Fibroblast of pulmonary artery (primary cell): ENCODE measurements at regions not wholly inside any gene's neighbourhood (a gene's known extent, or its start where the extent isn't known, plus 50 kb on each side); places are given as distances from the start of the nearest gene placed in this dataset.

ENCODE experiments used
- DNase-seq: peaks from one replicate; pipeline ENCODE4 v3.0.0-alpha.2; 2010; ENCODE audit warnings: low read depth
- H3K4me3 ChIP-seq: replicated peaks from 2 replicates; pipeline ENCODE4 v1.5.1; 2011; ENCODE audit warnings: low read depth, mild to moderate bottlenecking, control low read depth, low read length, moderate library complexity
- TF ChIP-seq, protein P1 (sequence below): IDR thresholded peaks from 2 replicates; pipeline ENCODE4 v1.5.1; 2011; ENCODE audit warnings: mild to moderate bottlenecking, control low read depth, low read length, inconsistent platforms; ENCODE audit errors: missing control alignments

GRCh38 chr16:72711823-72712222 lies 336.1 kb downstream of the ZFHX3 start:
- no peak for DNase-seq
- no peak overlapping the region for H3K4me3 ChIP-seq
- TF ChIP-seq, protein P1, sequence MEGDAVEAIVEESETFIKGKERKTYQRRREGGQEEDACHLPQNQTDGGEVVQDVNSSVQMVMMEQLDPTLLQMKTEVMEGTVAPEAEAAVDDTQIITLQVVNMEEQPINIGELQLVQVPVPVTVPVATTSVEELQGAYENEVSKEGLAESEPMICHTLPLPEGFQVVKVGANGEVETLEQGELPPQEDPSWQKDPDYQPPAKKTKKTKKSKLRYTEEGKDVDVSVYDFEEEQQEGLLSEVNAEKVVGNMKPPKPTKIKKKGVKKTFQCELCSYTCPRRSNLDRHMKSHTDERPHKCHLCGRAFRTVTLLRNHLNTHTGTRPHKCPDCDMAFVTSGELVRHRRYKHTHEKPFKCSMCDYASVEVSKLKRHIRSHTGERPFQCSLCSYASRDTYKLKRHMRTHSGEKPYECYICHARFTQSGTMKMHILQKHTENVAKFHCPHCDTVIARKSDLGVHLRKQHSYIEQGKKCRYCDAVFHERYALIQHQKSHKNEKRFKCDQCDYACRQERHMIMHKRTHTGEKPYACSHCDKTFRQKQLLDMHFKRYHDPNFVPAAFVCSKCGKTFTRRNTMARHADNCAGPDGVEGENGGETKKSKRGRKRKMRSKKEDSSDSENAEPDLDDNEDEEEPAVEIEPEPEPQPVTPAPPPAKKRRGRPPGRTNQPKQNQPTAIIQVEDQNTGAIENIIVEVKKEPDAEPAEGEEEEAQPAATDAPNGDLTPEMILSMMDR: no peak

- no peak for DNase-seq
- H3K4me3 ChIP-seq: no peak overlapping the region
- TF ChIP-seq, protein P1: no peak
Observed at GRCh38 chr16:72705801-72706200, 342.1 kb downstream of the ZFHX3 start.

DNA sequence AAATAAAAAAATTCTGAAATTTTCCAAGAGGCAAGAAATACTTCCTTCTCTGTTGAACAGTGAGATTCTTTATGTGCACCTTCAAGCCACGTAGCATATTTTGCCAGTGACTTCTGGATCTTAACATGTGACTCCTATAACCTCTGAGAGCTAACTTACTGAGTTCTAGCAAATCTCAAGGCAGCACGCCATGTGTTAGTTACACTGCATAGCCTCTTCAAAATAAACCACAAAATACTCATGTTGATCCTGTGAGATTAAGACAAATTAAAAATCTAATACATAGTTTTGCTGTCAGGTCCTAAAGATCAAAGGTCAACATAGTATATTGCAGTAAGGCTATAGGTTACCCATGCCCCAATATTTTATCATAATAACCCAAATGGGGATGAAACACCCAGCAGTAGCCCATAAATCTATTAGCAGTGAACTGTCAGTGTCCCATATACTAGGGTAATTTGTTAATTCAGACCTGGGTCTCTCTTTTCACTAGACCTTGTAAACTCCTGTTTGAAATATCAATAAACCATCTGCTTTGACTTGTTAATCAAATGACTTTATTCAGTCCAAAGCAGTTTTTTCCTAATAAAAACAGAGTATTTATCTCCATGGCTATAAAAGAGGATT lies 343.1 kb downstream of the ZFHX3 start:
- no peak for DNase-seq
- TF ChIP-seq, protein P1: no peak
- H3K4me3 ChIP-seq: no peak overlapping the region

DNA sequence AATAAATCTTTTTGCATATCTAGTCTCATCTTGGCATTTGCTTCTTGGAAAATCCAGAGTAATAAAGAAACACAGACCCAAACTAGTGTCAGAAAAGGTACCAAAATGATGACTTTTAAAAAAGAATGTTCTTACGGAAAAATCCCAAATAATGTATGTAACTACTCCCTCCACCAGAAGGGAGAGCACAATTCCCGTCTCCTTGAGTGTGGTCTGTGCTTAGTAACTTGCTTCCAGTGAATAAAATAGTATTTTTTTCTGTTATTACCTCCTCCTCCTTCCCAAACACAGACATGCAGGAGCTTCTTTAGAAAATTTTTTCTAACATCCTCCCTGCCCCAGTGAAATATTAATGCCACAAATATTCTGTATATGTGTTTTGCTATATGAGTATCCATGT lies 358.1 kb downstream of the ZFHX3 start:
- DNase-seq: peak; percentile 29
- H3K4me3 ChIP-seq: no peak overlapping the region
- TF ChIP-seq, protein P1: no peak

DNA sequence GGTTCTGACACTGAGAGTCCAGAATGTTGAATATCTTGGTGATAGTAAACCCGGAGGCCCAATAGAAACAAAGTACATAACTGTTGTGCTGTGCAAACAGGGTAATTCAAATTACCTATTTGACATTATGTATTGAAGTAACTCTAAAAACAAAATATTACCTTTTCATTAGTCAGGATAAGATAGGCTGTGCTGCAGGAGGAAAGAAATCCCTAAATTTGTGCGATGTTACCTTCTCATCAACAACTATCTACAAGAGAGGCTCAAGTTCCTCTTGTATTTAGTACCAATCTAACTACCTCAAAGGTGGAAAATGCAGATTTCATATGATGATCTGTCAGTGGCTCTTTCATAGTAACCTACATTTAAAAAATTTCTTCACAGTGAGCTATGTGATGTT lies 367.2 kb downstream of the ZFHX3 start:
- no peak for DNase-seq
- TF ChIP-seq, protein P1: no peak
- H3K4me3 ChIP-seq: no peak overlapping the region

DNA sequence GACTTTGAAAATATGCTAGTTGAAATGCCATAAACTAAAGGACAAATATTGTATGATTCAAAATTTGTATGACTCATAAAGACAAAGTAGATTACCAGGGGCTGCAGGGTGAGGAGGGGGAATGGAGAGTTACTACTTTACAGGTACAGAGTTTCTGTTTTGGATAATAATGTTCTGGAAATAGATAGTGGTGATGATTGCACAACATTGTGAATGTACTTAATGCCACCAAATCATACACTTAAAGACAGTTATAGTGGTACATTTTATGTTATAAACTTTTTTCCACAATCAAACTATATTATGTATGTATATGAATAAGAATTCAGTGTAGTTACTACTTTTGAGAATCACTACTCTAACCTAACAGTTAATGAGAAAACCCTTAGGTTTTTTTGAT lies 368.1 kb downstream of the ZFHX3 start:
- TF ChIP-seq, protein P1: no peak
- DNase-seq: no peak
- H3K4me3 ChIP-seq: no peak overlapping the region

DNA sequence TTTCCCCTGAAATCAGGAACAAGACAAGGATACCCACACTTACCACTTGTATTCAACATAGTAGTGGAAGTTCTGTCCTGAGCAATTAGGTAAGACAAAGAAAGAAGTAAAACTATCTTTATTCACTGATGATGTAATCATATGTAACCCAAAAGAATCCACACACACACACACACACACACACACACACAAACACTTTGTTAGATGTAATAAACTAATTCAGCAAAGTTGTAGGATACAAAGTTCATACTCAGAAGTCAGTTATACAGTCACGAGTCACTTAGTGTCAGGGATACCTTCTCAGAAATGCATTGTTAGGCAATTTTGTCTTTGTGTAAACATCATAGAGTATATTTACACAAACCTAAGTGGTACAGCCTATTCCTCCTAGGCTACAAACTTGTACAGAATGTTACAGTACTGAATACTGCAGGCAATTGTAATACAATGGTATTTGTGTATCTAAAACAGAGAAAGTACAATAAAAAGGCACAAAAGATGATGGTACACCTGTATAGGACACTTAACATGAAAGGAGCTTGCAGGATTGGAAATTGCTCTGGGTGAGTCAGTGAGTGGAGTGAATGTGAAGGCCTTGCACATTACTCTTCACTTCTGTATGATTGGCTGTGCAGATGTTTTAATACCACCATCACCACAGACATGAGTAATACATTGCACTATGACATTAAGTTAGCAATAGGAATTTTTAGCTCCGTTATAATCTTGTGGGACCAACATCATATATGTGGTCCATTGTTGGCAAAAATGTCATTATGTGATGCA lies 370.1 kb downstream of the ZFHX3 start:
- TF ChIP-seq, protein P1: no peak
- no peak overlapping the region for H3K4me3 ChIP-seq
- DNase-seq: no peak
